Stomach (tissue), 8 donors: ENCODE measurements at regions not wholly inside any gene's neighbourhood (a gene's known extent, or its start where the extent isn't known, plus 50 kb on each side); places are given as distances from the start of the nearest gene placed in this dataset.

Experiments used
- DNase-seq, 2 donors: peaks; one replicate each; pipeline versions ENCODE4 v3.0.0 to v3.0.0-alpha.2; 2013 to 2019
- H3K27ac ChIP-seq, 5 donors: fragments of 200-600 bp in 4 of 5; sonication (generic) in 4 of 5; one replicate each; pipeline ENCODE4 v1.5.1; 2013 to 2019; ENCODE audit warnings: mild to moderate bottlenecking in 1 of 5, moderate library complexity in 1 of 5
- H3K27me3 ChIP-seq, 3 donors: fragments of 200-600 bp; sonication (generic); one replicate each; pipeline ENCODE4 v1.5.1; 2017 to 2019; ENCODE audit warnings: mixed run types in 1 of 3
- H3K36me3 ChIP-seq, 4 donors: fragments of 200-600 bp; sonication (generic); 1 replicate in 3 of 4; 2 replicates in 1 of 4; pipeline ENCODE4 v1.5.1; 2016 to 2019
- H3K4me1 ChIP-seq, 4 donors: fragments of 200-600 bp; sonication (generic); one replicate each; pipeline ENCODE4 v1.5.1; 2016 to 2019
- H3K4me3 ChIP-seq, 4 donors: fragments of 200-600 bp; sonication (generic) in 3 of 4; one replicate each; pipeline ENCODE4 v1.5.1; 2016 to 2019; ENCODE audit warnings: mild to moderate bottlenecking in 1 of 4
- H3K9me3 ChIP-seq, 4 donors: fragments of 200-600 bp; sonication (generic); one replicate each; pipeline ENCODE4 v1.5.1; 2016 to 2019
- EP300 ChIP-seq: sonication (generic); formaldehyde crosslinking; IDR thresholded peaks from one replicate; pipeline ENCODE4 v1.6.1; 2017; ENCODE audit warnings: antibody characterized with exemption
- POLR2A ChIP-seq, 4 donors: fragments of 450-650 bp; IDR thresholded peaks; one replicate each; pipeline ENCODE4 v1.6.1; 2016; ENCODE audit warnings: antibody characterized with exemption in 4 of 4, control low read depth in 2 of 4, mild to moderate bottlenecking in 1 of 4, moderate library complexity in 1 of 4
- POLR2AphosphoS5 ChIP-seq, 3 donors: sonication (generic); formaldehyde crosslinking; IDR thresholded peaks; one replicate each; pipeline ENCODE4 v1.6.1; 2016; ENCODE audit warnings: antibody characterized with exemption in 3 of 3
- WGBS, 5 donors: extraction: QIAGEN DNeasy Blood & Tissue Kit in 3 of 5; methylation state at CpG; one replicate each; pipeline versions ENCODE4 v1.1.5 to v1.1.7; 2013 to 2018; 5-methylcytosine and 5-hydroxymethylcytosine counted together
- intact Hi-C: fragments of 100-400 bp; cut with DNase I; formaldehyde crosslinking; loops from one replicate; pipeline ENCODE4 v1.15.1; 2023; ENCODE audit warnings: low total_unique reads
- TF ChIP-seq, protein P1 (sequence below), 7 experiments: fragments of 450-650 bp in 4 of 7; fragments of 200-600 bp in 3 of 7; sonication (generic) in 3 of 7; IDR thresholded peaks; one replicate each; pipeline ENCODE4 v1.5.1; 2016 to 2019; ENCODE audit warnings: antibody characterized with exemption in 7 of 7, control low read depth in 2 of 7, mild to moderate bottlenecking in 1 of 7
- donor health status: healthy with polysubstance abuse.
- donor health status: Bipolar disorder and iron deficiency.
- donor health status: healthy.

DNA sequence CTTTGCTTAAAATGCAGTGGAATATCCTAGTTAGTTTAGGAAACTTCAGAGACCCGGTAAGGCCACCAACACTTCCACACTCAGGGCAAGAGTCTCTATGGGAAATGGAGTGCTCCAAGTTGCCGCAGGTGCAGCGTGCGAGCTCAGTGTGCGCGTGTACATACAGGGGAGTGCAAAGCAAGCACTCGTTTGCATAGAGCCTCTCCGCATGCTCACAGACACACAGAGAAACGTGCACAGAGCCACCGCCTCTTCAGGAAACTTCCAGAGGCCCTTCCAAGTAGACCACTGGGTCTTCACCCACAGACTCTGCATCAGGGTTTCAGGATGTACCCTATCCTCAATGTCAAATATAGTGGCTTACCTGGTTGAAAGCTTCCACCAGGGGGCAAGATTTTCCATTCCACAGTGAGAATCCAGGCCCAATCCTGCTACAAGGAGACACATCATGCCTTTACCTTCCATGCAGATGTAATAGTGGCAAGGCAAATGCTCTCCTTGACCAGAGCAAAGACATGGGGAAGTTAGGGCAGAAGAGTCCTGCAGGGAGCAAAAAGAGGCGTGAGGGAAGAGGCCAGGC lies 513.0 kb upstream of the MYT1L start:
- DNase-seq, result no peak
- no peaks in the 10 kb centered on the region for H3K27me3 ChIP-seq
- H3K4me3 ChIP-seq, result no peak overlapping the region
- no peak overlapping the region for H3K27ac ChIP-seq
- no peaks in the 10 kb centered on the region for H3K9me3 ChIP-seq
- intact Hi-C loops, result no loop called here
- TF ChIP-seq POLR2A (IDR thresholded peaks at IDR 0.05), result no peak
- no peak for TF ChIP-seq POLR2AphosphoS5 (IDR thresholded peaks at IDR 0.05)
- TF ChIP-seq, protein P1, sequence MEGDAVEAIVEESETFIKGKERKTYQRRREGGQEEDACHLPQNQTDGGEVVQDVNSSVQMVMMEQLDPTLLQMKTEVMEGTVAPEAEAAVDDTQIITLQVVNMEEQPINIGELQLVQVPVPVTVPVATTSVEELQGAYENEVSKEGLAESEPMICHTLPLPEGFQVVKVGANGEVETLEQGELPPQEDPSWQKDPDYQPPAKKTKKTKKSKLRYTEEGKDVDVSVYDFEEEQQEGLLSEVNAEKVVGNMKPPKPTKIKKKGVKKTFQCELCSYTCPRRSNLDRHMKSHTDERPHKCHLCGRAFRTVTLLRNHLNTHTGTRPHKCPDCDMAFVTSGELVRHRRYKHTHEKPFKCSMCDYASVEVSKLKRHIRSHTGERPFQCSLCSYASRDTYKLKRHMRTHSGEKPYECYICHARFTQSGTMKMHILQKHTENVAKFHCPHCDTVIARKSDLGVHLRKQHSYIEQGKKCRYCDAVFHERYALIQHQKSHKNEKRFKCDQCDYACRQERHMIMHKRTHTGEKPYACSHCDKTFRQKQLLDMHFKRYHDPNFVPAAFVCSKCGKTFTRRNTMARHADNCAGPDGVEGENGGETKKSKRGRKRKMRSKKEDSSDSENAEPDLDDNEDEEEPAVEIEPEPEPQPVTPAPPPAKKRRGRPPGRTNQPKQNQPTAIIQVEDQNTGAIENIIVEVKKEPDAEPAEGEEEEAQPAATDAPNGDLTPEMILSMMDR (IDR thresholded peaks at IDR 0.05), result no peak
- TF ChIP-seq EP300, result no peak
- peaks cover 9 to 16% (median 13%) of the 10 kb centered on the region in 4 donors for H3K4me1 ChIP-seq
- H3K36me3 ChIP-seq, result no peaks in the 10 kb centered on the region
- WGBS, 5 donors, result 86 to 91% (median 89%) methylated on average over 11 of the region's 11 CpGs

DNA sequence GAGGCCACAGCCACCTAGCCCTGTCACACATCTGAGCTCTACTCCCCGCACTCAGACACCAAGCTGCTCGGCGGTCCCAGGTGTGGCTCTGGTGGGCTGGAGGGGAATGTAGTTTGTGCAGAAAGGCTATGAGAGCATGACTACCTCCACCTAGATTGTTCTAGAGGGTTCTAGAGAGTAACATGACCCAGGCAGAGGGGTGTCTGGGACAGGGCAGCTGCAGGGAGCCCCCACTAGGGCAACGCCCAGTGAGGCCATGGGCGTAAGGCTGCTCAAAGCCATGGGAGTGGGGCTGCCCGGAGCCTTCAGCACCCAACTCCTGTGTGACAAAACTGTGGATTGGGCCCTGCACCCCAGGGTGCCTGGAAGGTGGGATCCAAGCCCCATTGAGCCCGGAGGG lies 511.4 kb upstream of the MYT1L start:
- 85 to 96% (median 91%) methylated on average over 3 to 7 of the region's 7 CpGs for WGBS, 5 donors
- no peak overlapping the region for H3K4me3 ChIP-seq
- no peaks in the 10 kb centered on the region for H3K36me3 ChIP-seq
- intact Hi-C loops, result no loop called here
- H3K9me3 ChIP-seq, result no peaks in the 10 kb centered on the region
- H3K4me1 ChIP-seq, result peaks cover 9 to 15% (median 13%) of the 10 kb centered on the region in 4 donors
- H3K27me3 ChIP-seq, result no peaks in the 10 kb centered on the region
- TF ChIP-seq POLR2AphosphoS5 (IDR thresholded peaks at IDR 0.05), result no peak
- TF ChIP-seq, protein P1 (IDR thresholded peaks at IDR 0.05), result no peak
- no peak for TF ChIP-seq EP300
- no peak for TF ChIP-seq POLR2A (IDR thresholded peaks at IDR 0.05)
- DNase-seq, result peak in 1 of 2 donors; percentile 14
- H3K27ac ChIP-seq, result no peak overlapping the region

DNA sequence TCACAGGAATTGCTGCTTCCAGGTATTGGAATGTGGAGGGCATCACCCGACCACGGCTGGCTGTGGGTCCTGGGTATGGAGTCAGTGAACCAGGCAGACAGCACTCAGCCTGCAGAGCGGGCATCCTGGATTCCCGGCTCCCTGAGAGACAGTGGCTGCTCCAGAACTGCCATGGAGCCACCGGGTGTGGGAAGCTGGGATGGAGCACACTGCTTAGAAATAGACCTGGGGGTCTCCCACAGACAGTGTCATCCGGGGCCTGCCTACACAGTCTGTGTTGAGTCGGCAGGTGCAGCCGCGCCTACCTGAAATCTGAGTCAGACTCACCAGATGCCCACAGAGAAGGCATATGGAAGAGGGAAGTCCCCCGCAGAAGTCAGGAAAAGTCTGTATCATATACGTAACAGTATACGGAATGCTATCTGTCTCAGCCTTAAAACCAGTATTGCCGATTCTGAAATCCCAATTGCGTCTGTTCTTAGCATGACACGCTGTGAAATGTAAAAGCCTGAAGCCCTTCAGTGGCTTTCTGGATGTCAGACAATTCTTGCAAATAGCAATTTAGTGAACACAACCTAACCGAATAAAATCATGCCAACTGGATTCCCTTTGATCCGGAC lies 509.7 kb upstream of the MYT1L start:
- Histone ChIP-seq H3K4me3 (no peak overlapping the region), H3K4me1 (no peaks in the 10 kb centered on the region), H3K36me3 (no peaks in the 10 kb centered on the region), H3K9me3 (no peaks in the 10 kb centered on the region), H3K27me3 (no peaks in the 10 kb centered on the region), H3K27ac (no peak overlapping the region)
- intact Hi-C loops, result no loop called here
- TF ChIP-seq POLR2AphosphoS5 (IDR thresholded peaks at IDR 0.05), result no peak
- no peak for TF ChIP-seq EP300
- TF ChIP-seq POLR2A (IDR thresholded peaks at IDR 0.05), result no peak
- TF ChIP-seq, protein P1 (IDR thresholded peaks at IDR 0.05), result no peak
- peak in 1 of 2 donors; percentile 11 for DNase-seq
- 89 to 95% (median 91%) methylated on average over 17 of the region's 17 CpGs for WGBS, 5 donors

DNA sequence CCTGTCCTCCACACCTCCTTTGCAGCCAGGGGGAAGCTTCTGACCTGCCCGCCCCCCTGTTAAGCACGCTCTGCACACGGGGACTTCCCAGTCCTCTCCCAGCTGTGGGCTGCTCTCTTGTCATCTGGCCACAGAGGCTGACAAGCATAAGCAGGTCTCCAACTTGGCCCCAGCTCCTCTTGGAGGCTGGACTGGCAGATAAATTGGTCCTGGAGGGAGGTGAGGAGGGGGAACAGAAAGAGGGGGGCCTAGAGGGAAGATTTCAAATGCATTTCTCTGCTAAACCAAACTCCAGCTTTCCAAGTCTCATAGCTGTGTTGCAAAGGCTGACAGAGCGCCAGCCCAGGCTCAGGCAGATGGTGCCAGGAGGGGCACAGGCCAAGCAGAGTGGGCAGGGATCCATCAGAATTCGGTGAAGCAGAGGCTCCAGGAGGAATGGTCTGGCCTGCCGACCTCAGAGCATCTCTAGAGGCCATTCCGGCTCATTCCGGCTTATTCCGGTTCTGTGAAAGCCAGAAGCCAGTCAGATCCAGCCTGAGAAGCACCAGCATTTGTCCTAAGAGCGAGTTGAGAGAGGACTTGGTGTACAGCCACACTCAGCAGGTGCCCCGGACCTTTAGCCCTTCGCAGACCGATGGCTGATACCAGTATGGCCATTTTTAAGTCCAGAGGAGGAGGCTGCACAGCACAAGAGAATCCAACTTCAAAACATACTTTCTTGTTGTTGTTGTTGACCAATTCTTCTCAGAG lies 508.9 kb upstream of the MYT1L start:
- H3K27ac ChIP-seq, result no peak overlapping the region
- no peaks in the 10 kb centered on the region for H3K27me3 ChIP-seq
- peak; percentile 11 to 52 for DNase-seq
- no peaks in the 10 kb centered on the region for H3K4me1 ChIP-seq
- 73 to 79% (median 77%) methylated on average over 12 to 13 of the region's 13 CpGs for WGBS, 5 donors
- no peaks in the 10 kb centered on the region for H3K9me3 ChIP-seq
- intact Hi-C loops, result no loop called here
- no peaks in the 10 kb centered on the region for H3K36me3 ChIP-seq
- H3K4me3 ChIP-seq, result no peak overlapping the region
- TF ChIP-seq EP300, result no peak
- TF ChIP-seq POLR2A (IDR thresholded peaks at IDR 0.05), result no peak
- TF ChIP-seq POLR2AphosphoS5 (IDR thresholded peaks at IDR 0.05), result no peak
- TF ChIP-seq, protein P1 (IDR thresholded peaks at IDR 0.05), result no peak
